ENCODE measurements at regions not wholly inside any gene's neighbourhood (a gene's known extent, or its start where the extent isn't known, plus 50 kb on each side); places are given as distances from the start of the nearest gene placed in this dataset.

- ChIA-PET CTCF (no interaction called here), POLR2A (no interaction called here)
- DNase-seq = no peak
- Mint-ChIP-seq H3K27me3 (no peaks in the 10 kb centered on the region), H3K9me3 (no peaks in the 10 kb centered on the region), H3K27ac (no peak overlapping the region), H3K4me1 (no peaks in the 10 kb centered on the region), H3K4me3 (no peak overlapping the region), H3K36me3 (ENCODE audit: low read depth) (no peaks in the 10 kb centered on the region)
These were observed 93.0 kb downstream of the PPP1R3A start for GRCh38 chr7:113825832-113826231.

- Mint-ChIP-seq H3K27me3 (no peaks in the 10 kb centered on the region), H3K27ac (no peak overlapping the region), H3K9me3 (no peaks in the 10 kb centered on the region), H3K36me3 (ENCODE audit: low read depth) (no peaks in the 10 kb centered on the region), H3K4me3 (no peak overlapping the region), H3K4me1 (no peaks in the 10 kb centered on the region)
- ChIA-PET CTCF (no interaction called here), POLR2A (no interaction called here)
- no peak for DNase-seq
These were observed 94.5 kb downstream of the PPP1R3A start for GRCh38 chr7:113824117-113824823.

GRCh38 chr7:113819474-113819873, 99.3 kb downstream of the PPP1R3A start:
- no peak overlapping the region for H3K4me3 Mint-ChIP-seq
- no peaks in the 10 kb centered on the region for H3K4me1 Mint-ChIP-seq
- ChIA-PET CTCF (no interaction called here), POLR2A (no interaction called here)
- DNase-seq = no peak
- H3K9me3 Mint-ChIP-seq = no peaks in the 10 kb centered on the region
- no peaks in the 10 kb centered on the region for H3K36me3 Mint-ChIP-seq (ENCODE audit: low read depth)
- no peak overlapping the region for H3K27ac Mint-ChIP-seq
- no peaks in the 10 kb centered on the region for H3K27me3 Mint-ChIP-seq

- ChIA-PET POLR2A (no interaction called here), CTCF (no interaction called here)
- Mint-ChIP-seq H3K27me3 (no peaks in the 10 kb centered on the region), H3K4me1 (no peaks in the 10 kb centered on the region), H3K36me3 (ENCODE audit: low read depth) (no peaks in the 10 kb centered on the region), H3K9me3 (no peaks in the 10 kb centered on the region), H3K27ac (no peak overlapping the region), H3K4me3 (no peak overlapping the region)
- no peak for DNase-seq
These were observed 102.2 kb downstream of the PPP1R3A start for GRCh38 chr7:113816639-113817038.

- Mint-ChIP-seq H3K27ac (no peak overlapping the region), H3K36me3 (ENCODE audit: low read depth) (no peaks in the 10 kb centered on the region), H3K4me3 (no peak overlapping the region), H3K9me3 (no peaks in the 10 kb centered on the region), H3K4me1 (no peaks in the 10 kb centered on the region), H3K27me3 (no peaks in the 10 kb centered on the region)
- ChIA-PET CTCF (no interaction called here), POLR2A (no interaction called here)
- DNase-seq = no peak
These were observed 105.3 kb downstream of the PPP1R3A start for GRCh38 chr7:113813471-113813870.

GRCh38 chr7:113812591-113813255, 106.1 kb downstream of the PPP1R3A start:
- CTCF ChIA-PET = no interaction called here
- POLR2A ChIA-PET = no interaction called here
- DNase-seq = no peak
- no peak overlapping the region for H3K4me3 Mint-ChIP-seq
- no peaks in the 10 kb centered on the region for H3K9me3 Mint-ChIP-seq
- H3K27ac Mint-ChIP-seq = no peak overlapping the region
- no peaks in the 10 kb centered on the region for H3K27me3 Mint-ChIP-seq
- no peaks in the 10 kb centered on the region for H3K36me3 Mint-ChIP-seq (ENCODE audit: low read depth)
- no peaks in the 10 kb centered on the region for H3K4me1 Mint-ChIP-seq

- no peak overlapping the region for H3K27ac Mint-ChIP-seq
- H3K36me3 Mint-ChIP-seq (ENCODE audit: low read depth) = no peaks in the 10 kb centered on the region
- ChIA-PET CTCF (no interaction called here), POLR2A (no interaction called here)
- DNase-seq = no peak
- H3K9me3 Mint-ChIP-seq = no peaks in the 10 kb centered on the region
- H3K4me3 Mint-ChIP-seq = no peak overlapping the region
- no peaks in the 10 kb centered on the region for H3K4me1 Mint-ChIP-seq
- no peaks in the 10 kb centered on the region for H3K27me3 Mint-ChIP-seq
These were observed 108.6 kb downstream of the PPP1R3A start for GRCh38 chr7:113810080-113810744.

- H3K4me1 Mint-ChIP-seq = no peaks in the 10 kb centered on the region
- H3K36me3 Mint-ChIP-seq (ENCODE audit: low read depth) = no peaks in the 10 kb centered on the region
- no peak for DNase-seq
- CTCF ChIA-PET = no interaction called here
- no peak overlapping the region for H3K27ac Mint-ChIP-seq
- H3K4me3 Mint-ChIP-seq = no peak overlapping the region
- H3K9me3 Mint-ChIP-seq = no peaks in the 10 kb centered on the region
- no peaks in the 10 kb centered on the region for H3K27me3 Mint-ChIP-seq
- POLR2A ChIA-PET = no interaction called here
These were observed 109.2 kb downstream of the PPP1R3A start for GRCh38 chr7:113809581-113809980.

GRCh38 chr7:113806633-113807327, 112.0 kb downstream of the PPP1R3A start:
- ChIA-PET POLR2A (no interaction called here), CTCF (no interaction called here)
- Mint-ChIP-seq H3K9me3 (no peaks in the 10 kb centered on the region), H3K4me1 (no peaks in the 10 kb centered on the region), H3K27ac (no peak overlapping the region), H3K27me3 (no peaks in the 10 kb centered on the region), H3K4me3 (no peak overlapping the region), H3K36me3 (ENCODE audit: low read depth) (no peaks in the 10 kb centered on the region)
- no peak for DNase-seq

GRCh38 chr7:113805976-113806375, 112.8 kb downstream of the PPP1R3A start:
- no peaks in the 10 kb centered on the region for H3K4me1 Mint-ChIP-seq
- H3K9me3 Mint-ChIP-seq = no peaks in the 10 kb centered on the region
- POLR2A ChIA-PET = no interaction called here
- CTCF ChIA-PET = no interaction called here
- H3K27ac Mint-ChIP-seq = no peak overlapping the region
- H3K4me3 Mint-ChIP-seq = no peak overlapping the region
- H3K36me3 Mint-ChIP-seq (ENCODE audit: low read depth) = no peaks in the 10 kb centered on the region
- H3K27me3 Mint-ChIP-seq = no peaks in the 10 kb centered on the region
- no peak for DNase-seq

GRCh38 chr7:113804475-113805095, 114.2 kb downstream of the PPP1R3A start:
- ChIA-PET POLR2A (no interaction called here), CTCF (no interaction called here)
- H3K4me1 Mint-ChIP-seq = no peaks in the 10 kb centered on the region
- no peak overlapping the region for H3K4me3 Mint-ChIP-seq
- DNase-seq = no peak
- no peaks in the 10 kb centered on the region for H3K36me3 Mint-ChIP-seq (ENCODE audit: low read depth)
- no peaks in the 10 kb centered on the region for H3K9me3 Mint-ChIP-seq
- H3K27me3 Mint-ChIP-seq = no peaks in the 10 kb centered on the region
- H3K27ac Mint-ChIP-seq = no peak overlapping the region

- no peaks in the 10 kb centered on the region for H3K4me1 Mint-ChIP-seq
- no peaks in the 10 kb centered on the region for H3K36me3 Mint-ChIP-seq (ENCODE audit: low read depth)
- H3K9me3 Mint-ChIP-seq = no peaks in the 10 kb centered on the region
- POLR2A ChIA-PET = no interaction called here
- no peak for DNase-seq
- no peak overlapping the region for H3K4me3 Mint-ChIP-seq
- H3K27me3 Mint-ChIP-seq = no peaks in the 10 kb centered on the region
- no peak overlapping the region for H3K27ac Mint-ChIP-seq
- CTCF ChIA-PET = no interaction called here
These were observed 117.1 kb downstream of the PPP1R3A start for GRCh38 chr7:113801751-113802150.

GRCh38 chr7:113800826-113801225, 118.0 kb downstream of the PPP1R3A start:
- H3K36me3 Mint-ChIP-seq (ENCODE audit: low read depth) = no peaks in the 10 kb centered on the region
- no peaks in the 10 kb centered on the region for H3K27me3 Mint-ChIP-seq
- H3K4me3 Mint-ChIP-seq = no peak overlapping the region
- H3K9me3 Mint-ChIP-seq = no peaks in the 10 kb centered on the region
- no peak overlapping the region for H3K27ac Mint-ChIP-seq
- no peak for DNase-seq
- CTCF ChIA-PET = no interaction called here
- POLR2A ChIA-PET = no interaction called here
- no peaks in the 10 kb centered on the region for H3K4me1 Mint-ChIP-seq
